ENCODE measurements at regions not wholly inside any gene's neighbourhood (a gene's known extent, or its start where the extent isn't known, plus 50 kb on each side); places are given as distances from the start of the nearest gene placed in this dataset.
A peak's percentile ranks its signal among the peaks of the same experiment; 100 is the strongest.

DNA sequence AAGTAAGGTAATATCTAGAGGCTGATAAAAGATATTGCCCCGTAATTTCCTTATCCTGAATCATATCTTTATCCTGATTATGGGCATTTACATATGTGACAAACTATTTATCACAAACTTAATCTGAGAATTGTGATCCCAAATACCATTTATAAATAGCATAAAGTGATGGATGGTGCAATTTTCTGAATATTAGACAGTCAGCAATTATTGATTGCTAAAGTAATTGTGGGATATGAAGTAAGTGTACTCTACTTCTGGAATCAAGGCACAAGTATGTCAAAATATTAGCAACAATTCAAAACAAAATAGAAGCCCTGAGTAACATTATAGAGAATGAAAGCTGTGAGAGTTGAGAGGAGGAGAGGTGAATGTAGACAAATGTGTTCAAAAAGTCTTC, 361.9 kb upstream of the CDH6 start:
- DNase-seq (ENCODE audit: low read depth in 1 of 2, low spot score in 1 of 2): no peak
- H3K27ac ChIP-seq: no peak overlapping the region
- no peaks in the 10 kb centered on the region for H3K27me3 ChIP-seq
- H3K4me3 ChIP-seq: no peak overlapping the region
- H3K4me1 ChIP-seq (ENCODE audit: low read depth): no peaks in the 10 kb centered on the region
- TF ChIP-seq, protein P1, sequence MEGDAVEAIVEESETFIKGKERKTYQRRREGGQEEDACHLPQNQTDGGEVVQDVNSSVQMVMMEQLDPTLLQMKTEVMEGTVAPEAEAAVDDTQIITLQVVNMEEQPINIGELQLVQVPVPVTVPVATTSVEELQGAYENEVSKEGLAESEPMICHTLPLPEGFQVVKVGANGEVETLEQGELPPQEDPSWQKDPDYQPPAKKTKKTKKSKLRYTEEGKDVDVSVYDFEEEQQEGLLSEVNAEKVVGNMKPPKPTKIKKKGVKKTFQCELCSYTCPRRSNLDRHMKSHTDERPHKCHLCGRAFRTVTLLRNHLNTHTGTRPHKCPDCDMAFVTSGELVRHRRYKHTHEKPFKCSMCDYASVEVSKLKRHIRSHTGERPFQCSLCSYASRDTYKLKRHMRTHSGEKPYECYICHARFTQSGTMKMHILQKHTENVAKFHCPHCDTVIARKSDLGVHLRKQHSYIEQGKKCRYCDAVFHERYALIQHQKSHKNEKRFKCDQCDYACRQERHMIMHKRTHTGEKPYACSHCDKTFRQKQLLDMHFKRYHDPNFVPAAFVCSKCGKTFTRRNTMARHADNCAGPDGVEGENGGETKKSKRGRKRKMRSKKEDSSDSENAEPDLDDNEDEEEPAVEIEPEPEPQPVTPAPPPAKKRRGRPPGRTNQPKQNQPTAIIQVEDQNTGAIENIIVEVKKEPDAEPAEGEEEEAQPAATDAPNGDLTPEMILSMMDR (IDR thresholded peaks at IDR 0.05; ENCODE audit: low read depth, low read length): no peak
- H3K9me3 ChIP-seq (ENCODE audit: low read depth): no peaks in the 10 kb centered on the region
- no peaks in the 10 kb centered on the region for H3K36me3 ChIP-seq

DNA sequence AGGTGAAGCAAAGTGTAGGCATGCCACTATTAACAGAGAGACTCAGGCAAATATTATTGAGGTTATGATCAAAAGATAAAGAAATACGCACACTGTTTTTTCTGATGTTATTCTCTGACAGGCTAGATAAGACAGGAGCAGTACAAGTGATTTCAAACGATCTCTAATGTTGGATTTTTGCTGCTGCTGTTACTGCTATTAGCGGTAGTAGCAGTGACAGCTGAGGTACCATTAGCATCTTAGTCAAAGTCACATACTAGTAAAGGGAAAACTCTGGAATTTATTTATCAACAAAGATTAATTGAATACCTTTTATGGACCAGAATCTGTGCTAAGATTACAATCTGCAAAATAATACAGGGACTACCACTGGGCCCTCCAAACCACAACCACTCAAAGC, 362.4 kb upstream of the CDH6 start:
- no peaks in the 10 kb centered on the region for H3K9me3 ChIP-seq (ENCODE audit: low read depth)
- DNase-seq (ENCODE audit: low read depth in 1 of 2, low spot score in 1 of 2): no peak
- H3K4me1 ChIP-seq (ENCODE audit: low read depth): no peaks in the 10 kb centered on the region
- no peak overlapping the region for H3K4me3 ChIP-seq
- no peak overlapping the region for H3K27ac ChIP-seq
- TF ChIP-seq, protein P1 (IDR thresholded peaks at IDR 0.05; ENCODE audit: low read depth, low read length): no peak
- H3K27me3 ChIP-seq: no peaks in the 10 kb centered on the region
- no peaks in the 10 kb centered on the region for H3K36me3 ChIP-seq

DNA sequence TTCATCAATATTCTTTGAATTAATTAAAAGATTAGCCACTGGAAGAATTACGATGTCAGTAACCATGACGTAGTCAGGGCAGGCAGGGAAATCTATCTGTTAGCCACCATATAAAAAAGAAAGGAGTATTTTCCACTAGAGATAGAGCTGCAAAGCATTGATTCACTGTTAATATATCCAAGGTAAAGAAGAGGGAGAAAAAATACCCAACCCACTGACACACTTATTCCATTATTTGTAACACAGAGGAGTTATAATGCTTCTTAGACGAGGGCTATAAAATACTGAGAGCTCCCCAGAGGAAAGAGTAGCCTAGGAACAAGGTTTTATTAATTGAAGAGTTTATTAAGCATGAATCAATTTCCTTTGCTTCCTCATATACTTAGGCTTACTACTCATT, 382.2 kb upstream of the CDH6 start:
- Histone ChIP-seq H3K4me3 (no peak overlapping the region), H3K27ac (no peak overlapping the region), H3K9me3 (ENCODE audit: low read depth) (no peaks in the 10 kb centered on the region), H3K27me3 (no peaks in the 10 kb centered on the region), H3K4me1 (ENCODE audit: low read depth) (no peaks in the 10 kb centered on the region), H3K36me3 (no peaks in the 10 kb centered on the region)
- TF ChIP-seq, protein P1 (IDR thresholded peaks at IDR 0.05; ENCODE audit: low read depth, low read length): no peak
- DNase-seq (ENCODE audit: low read depth in 1 of 2, low spot score in 1 of 2): no peak

DNA sequence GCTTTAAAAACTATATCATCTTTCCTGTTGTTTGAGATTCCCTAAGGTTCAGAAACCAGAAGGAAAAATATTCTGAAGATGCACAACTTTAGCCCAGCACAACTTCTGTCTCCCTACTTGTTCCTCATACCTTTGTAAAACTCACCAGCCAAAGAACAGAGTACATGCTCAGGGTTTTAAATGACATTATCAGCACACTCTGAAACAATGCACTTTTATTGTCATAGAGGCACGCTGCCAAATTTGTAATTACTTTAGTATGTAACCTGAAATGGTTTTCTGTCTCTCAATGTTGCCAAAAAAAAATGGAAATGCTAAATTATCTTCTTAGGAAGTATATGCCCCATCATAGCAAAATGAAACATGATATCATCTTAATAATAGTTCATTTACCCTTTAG, 383.6 kb upstream of the CDH6 start:
- H3K27me3 ChIP-seq: no peaks in the 10 kb centered on the region
- no peak for DNase-seq (ENCODE audit: low read depth in 1 of 2, low spot score in 1 of 2)
- TF ChIP-seq, protein P1 (IDR thresholded peaks at IDR 0.05; ENCODE audit: low read depth, low read length): no peak
- no peak overlapping the region for H3K27ac ChIP-seq
- no peaks in the 10 kb centered on the region for H3K9me3 ChIP-seq (ENCODE audit: low read depth)
- no peaks in the 10 kb centered on the region for H3K4me1 ChIP-seq (ENCODE audit: low read depth)
- no peaks in the 10 kb centered on the region for H3K36me3 ChIP-seq
- no peak overlapping the region for H3K4me3 ChIP-seq

DNA sequence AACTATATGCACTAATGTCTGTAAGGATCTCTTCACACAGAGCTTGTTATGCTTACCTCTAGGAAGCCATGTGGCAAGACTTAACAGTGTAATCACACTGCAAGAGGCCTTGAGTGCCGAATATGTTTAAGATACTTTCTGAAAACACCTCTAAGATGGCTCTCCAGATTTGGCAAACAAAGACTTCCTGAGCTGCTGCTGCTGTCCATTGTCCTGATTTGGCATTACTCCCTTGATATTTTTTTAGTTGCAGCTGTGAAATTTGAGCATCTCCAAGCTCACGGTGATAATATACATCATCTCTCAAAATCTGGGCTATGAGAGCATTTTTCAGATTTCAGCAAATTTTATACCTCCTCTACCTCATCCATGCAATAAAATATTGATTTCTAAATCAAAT, 384.5 kb upstream of the CDH6 start:
- TF ChIP-seq, protein P1 (IDR thresholded peaks at IDR 0.05; ENCODE audit: low read depth, low read length): no peak
- no peaks in the 10 kb centered on the region for H3K9me3 ChIP-seq (ENCODE audit: low read depth)
- no peak overlapping the region for H3K27ac ChIP-seq
- no peaks in the 10 kb centered on the region for H3K36me3 ChIP-seq
- H3K4me1 ChIP-seq (ENCODE audit: low read depth): no peaks in the 10 kb centered on the region
- no peaks in the 10 kb centered on the region for H3K27me3 ChIP-seq
- H3K4me3 ChIP-seq: no peak overlapping the region
- DNase-seq (ENCODE audit: low read depth in 1 of 2, low spot score in 1 of 2): peak; percentile 1 to 28

Data from cardiac muscle cell (in vitro differentiated cells and primary cell).